Cerebellar cortex (tissue), 1 donor: ENCODE measurements at regions not wholly inside any gene's neighbourhood (a gene's known extent, or its start where the extent isn't known, plus 50 kb on each side); places are given as distances from the start of the nearest gene placed in this dataset.
"Not testable (repeated sequence)": the region's sequence is repeated elsewhere in the genome, so short reads cannot be mapped to it uniquely, and the experiment has no call there.

Experiments
- DNase-seq: peaks from one replicate; pipeline ENCODE4 v3.0.0-alpha.2; 2015; ENCODE audit warnings: low spot score

DNA sequence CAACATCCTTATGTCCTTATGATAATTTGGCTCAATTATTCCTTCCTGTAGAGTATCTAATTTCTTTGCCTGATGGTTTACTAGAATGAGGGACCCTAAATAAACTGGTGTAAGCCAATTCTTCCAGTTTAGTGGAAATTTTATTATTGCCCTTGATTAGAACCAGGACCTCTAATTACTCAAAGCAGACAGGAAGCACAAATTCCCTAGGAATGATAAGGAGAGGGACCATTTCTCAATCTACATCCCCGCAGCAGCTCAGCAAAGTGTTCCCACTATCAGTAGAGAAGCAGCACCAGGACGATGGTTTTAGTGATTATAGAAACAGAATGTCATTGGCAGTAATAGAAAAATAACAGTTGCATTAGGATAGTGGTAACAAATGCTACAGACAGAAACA lies 97.1 kb downstream of the PLPPR4 start:
- DNase-seq: no peak

DNA sequence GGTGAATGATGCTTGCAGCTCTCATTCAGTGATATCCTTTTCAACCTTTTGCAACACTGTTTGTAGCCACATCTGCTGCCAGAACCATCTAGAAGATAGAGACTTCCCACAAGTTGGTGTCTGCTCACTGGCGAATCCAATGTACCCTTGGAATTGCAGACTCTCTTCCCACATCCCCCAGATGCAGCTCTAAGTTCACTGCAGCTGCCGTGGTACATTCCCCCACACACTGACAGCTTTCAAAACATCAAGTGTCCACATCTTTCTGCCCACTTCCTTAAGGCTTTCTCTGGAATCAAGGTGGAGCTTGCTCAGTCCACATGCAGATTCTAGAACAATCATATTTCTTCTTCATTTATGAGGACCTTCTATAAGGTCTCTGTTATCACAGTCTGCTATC lies 99.2 kb downstream of the PLPPR4 start:
- DNase-seq: no peak

DNA sequence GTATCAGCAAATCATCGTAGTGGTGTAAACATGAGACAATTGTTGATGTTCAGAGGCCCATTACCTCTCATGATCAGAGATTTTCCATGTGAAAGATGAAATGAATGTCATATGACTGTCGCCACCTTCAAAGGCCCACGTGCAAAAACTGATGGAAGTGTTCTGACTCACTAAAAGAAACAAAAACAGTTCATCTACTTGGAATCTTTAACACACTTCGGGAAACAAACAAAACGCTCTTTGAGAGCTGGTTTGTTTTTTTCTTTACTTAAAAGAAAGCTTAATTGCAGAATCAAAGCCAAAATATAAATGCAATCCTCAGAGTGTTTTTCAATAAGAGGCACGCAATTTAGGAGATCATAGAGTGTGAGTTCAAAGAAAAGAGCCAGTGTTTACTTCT lies 100.8 kb downstream of the PLPPR4 start:
- DNase-seq: no peak

GRCh38 chr1:99365545-99365944 lies 101.3 kb downstream of the PLPPR4 start:
- no peak for DNase-seq

DNA sequence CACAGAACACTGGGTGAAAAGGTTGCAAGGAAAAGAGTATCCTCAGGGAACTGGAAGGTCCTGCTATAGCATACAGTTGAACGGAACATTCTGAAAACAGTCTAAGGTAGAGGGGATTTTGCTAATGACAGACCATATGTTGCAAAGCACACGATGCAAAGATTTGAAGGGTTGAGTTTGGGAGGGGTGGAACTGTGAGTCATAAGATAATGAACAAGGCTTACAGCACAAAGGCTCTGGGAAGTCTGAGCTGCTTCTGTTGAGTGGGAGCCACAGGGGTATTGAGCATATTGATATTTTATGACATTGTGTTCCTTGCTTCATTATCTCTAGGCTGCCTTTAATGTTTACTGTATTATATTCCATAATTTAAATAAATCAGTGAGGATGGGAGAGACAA lies 104.9 kb downstream of the PLPPR4 start:
- DNase-seq: no peak

GRCh38 chr1:99370476-99370875 lies 106.2 kb downstream of the PLPPR4 start:
- no peak for DNase-seq

DNA sequence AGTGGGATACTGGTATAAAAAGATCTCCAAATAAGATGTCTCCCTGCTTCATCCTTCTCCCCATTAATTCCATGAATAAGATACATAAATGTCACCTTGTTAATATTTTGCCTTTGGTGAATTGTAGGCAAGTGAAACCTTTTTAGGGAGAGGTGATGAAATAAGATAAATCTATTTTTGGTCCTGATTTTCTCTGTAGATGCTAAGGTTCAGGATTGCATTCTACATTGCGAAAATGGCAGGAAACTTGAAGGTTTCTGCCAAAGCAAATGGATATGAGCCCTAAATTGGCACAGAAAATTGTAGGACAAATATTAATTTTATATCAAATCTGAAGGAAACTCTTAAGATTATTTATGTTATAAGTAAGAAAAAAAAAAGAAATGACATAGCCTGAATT lies 107.1 kb downstream of the PLPPR4 start:
- no peak for DNase-seq

DNA sequence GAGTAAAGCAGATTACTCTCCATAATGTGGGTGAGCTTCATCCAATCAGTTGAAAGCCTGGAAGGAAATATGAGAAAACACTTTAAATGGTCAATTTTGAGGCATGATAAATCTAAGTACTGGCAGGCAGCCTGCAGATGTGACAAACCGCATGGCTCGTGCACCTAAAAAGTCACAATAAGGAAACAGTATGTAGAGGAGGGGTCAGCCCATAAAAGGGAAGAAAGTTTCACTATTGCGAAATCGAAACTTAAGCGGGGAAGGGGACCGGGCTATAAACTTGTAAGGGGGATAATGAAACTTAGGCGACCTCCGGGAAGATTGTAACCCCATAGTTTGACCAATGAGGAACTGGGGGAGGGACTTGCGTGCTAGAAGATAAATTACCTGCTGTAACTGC lies 109.8 kb downstream of the PLPPR4 start:
- DNase-seq: no peak

DNA sequence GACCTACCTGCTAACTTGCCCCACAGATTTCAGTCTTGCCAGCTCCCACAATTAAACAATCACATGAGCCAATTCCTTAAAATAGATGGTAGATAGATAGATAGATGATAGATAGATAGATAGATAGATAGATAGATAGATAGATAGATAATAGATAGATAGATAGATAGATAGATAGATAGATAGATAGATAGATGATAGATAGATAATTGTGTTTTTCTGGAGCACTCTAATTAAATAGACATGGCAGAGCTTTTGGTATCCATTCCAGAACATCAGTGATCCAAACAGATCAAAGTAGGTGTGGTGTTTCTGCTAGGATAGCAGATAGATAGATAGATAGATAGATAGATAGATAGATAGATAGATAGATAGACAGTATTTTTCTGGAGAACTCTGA lies 110.4 kb downstream of the PLPPR4 start:
- not testable (repeated sequence) for DNase-seq

- DNase-seq: no peak
Observed at GRCh38 chr1:99384021-99384420, 119.7 kb downstream of the PLPPR4 start.

DNA sequence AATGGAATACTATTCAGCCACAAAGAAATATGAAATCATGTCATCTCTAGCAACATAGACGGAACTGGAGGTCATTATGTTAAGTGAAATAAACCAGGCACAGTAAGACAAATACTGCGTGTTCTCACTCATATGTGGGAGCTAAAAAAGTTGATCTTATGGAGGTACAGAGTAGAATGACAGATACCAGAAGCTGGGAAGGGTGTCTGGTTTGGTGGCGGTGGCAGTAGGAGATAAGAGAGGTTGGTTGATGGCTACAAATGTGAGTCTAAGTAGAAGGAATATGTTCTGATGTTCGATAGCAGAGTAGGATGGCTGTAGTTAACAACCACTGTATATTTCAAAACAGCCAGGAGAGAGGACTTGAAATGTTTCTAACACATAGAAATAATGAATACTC lies 121.6 kb downstream of the PLPPR4 start:
- no peak for DNase-seq

- no peak for DNase-seq
Observed at GRCh38 chr1:99396389-99396788, 132.1 kb downstream of the PLPPR4 start.

DNA sequence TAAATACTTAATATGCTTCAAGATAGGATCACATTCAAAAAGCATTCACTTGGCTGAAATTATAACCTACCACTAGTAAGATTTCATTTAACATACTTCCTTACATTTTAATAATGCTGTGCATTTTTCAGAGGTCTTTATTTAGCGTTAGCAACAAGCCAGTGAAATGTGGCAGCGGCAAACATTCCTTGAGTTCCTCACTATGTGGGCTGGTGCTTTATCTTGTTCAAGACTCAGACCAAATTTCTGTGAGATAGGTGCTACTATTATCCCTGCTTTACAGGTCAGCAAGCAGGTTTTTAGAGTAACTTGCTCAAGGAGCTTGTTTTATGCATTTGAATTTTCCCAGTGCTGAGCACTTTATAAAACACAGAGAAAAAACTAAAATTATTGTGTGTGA lies 132.7 kb downstream of the PLPPR4 start:
- DNase-seq: no peak

- no peak for DNase-seq
Observed at GRCh38 chr1:99397863-99398262, 133.6 kb downstream of the PLPPR4 start.

GRCh38 chr1:99401556-99401955 lies 137.3 kb downstream of the PLPPR4 start:
- not testable (repeated sequence) for DNase-seq

DNA sequence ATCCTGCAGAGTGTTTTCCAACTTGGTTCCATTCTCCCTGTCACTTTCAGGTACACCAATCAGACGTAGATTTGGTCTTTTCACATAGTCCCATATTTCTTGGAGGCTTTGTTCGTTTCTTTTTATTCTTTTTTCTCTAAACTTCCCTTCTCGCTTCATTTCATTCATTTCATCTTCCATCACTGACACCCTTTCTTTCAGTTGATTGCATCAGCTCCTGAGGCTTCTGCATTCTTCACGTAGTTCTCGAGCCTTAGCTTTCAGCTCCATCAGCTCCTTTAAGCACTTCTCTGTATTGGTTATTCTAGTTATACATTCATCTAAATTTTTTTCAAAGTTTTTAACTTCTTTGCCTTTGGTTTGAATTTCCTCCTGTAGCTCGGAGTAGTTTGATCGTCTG lies 140.1 kb downstream of the PLPPR4 start:
- not testable (repeated sequence) for DNase-seq

GRCh38 chr1:99405325-99405724 lies 141.0 kb downstream of the PLPPR4 start:
- not testable (repeated sequence) for DNase-seq

DNA sequence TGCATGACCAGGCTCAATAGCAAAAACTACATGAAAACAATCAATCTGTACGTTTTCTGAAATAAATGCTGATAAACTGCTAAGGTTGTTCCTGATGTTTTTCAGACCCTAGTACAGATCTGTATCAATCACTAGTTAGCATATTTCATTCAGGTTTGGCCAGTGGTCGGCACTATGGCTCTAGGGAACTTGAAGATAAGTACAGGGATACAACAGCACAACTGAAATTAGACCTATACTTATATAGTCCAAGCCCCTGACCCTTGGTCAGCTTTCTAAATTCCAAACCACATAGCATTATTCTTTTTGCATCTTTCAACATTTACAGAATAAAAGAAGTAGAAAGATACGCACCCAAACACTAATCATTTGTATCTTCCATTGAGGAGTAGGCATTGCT lies 142.7 kb downstream of the PLPPR4 start:
- no peak for DNase-seq

- DNase-seq: no peak
Observed at GRCh38 chr1:99424087-99424486, 159.8 kb downstream of the PLPPR4 start.

DNA sequence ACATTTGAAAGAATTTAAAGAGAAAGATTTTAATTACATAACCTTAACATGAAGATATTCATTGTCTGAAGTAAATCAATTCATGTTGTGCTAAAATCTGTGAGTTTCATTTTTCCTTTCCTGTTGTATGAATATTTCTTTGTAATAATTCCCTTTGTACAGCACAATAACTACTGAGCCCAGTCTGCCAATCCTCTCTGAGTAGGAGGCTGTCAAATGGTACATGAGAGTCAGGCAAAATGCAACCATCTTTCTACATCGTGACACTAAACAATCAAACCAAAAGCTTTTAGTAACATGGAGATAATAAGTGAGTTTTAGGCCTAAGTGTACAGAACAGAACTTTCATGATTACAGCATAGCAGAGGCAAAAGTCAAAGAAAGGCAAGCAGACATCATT lies 165.5 kb downstream of the PLPPR4 start:
- DNase-seq: no peak

DNA sequence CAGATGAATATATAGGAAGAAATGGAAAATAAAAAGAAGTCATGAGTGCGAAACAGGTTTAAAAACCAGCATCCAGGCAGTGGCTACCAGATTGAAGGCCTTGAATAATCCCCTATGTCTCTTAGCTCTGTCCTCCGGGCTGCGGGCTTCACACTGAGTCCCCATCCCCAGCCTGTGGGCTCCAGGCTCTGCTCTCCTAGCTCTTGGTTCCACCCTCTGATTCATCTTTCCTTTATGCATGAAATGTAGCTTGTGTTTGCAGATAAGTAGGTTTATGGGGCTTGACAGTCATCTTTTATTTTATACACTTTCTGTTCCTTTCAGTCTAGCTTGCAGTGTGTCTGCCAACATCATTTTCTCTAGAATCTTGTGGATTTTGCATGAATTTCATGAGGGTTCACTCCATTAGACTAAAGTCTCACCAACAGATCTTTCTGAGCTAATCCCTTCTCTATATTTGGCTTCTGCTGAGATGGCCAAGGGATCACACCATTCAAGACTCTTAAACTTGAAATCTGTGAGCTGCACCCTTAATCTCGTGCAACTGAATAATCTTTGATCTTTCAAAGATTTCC lies 174.5 kb downstream of the PLPPR4 start:
- peak; percentile 35 for DNase-seq

GRCh38 chr1:99439433-99440075 lies 175.3 kb downstream of the PLPPR4 start:
- DNase-seq: peak; percentile 57

DNA sequence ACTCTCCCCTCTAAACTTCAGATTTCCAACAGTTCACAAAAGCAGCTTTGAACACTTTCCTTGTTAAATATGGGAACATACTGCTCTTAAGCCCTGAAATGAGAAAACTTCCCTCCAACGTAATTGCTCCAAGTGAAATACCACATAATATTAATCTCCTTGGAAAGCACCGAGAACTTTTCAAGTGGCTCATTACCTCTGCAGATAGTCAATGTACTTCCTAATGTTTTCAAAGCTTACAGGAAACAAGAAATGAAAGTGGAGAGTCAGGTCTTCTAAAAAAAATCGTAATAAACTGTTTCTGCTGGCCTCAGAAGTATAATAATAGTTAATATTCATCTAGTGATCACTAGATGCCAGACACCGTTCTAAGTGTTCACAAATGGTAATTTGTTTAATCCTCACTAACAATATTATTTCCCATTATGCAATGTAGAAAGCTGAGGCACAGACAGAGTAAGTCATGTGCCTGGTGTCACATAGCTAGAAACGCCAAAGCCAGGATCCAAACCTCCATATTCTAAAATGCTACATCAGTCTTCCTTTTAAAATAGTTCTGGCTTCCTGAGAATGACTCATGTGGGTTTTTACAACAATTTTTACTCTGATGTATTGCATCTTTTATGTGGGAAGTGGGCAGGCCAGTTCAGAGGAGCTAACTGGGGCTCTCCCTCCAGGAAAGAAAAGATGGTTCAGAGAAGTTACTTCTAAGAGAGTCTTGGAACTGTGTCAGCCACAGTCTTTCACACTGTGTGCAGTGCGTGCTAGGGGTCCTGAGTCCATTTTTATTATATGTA lies 177.2 kb downstream of the PLPPR4 start:
- peak; percentile 64 for DNase-seq
